ENCODE measurements at regions not wholly inside any gene's neighbourhood (a gene's known extent, or its start where the extent isn't known, plus 50 kb on each side); places are given as distances from the start of the nearest gene placed in this dataset.

DNA sequence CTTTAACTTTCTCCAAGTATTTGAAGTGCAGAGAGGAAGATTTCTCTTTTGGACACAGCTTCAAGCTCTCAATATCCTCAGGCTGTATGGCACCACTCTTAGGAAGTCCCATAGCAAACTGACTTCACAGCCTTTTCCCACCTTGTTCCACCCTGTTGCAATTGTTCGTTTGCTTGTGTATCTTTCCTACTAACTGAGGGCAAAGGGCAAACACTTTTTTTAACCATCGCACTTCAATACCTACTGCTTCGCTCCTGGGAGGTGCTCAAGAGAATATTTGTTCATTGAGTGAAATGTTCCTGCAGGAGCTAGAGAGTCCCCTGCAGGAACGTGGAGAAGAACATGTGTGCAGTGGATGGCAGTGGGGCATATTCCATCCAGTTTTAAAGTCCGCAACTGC is 638.6 kb downstream of the BCOR start:
- H3K36me3 ChIP-seq (ENCODE audit: control insufficient read depth in 2 of 2, insufficient read depth in 1 of 2, low read length in 2 of 2): no peaks in the 10 kb centered on the region
- TF ChIP-seq, protein P1, sequence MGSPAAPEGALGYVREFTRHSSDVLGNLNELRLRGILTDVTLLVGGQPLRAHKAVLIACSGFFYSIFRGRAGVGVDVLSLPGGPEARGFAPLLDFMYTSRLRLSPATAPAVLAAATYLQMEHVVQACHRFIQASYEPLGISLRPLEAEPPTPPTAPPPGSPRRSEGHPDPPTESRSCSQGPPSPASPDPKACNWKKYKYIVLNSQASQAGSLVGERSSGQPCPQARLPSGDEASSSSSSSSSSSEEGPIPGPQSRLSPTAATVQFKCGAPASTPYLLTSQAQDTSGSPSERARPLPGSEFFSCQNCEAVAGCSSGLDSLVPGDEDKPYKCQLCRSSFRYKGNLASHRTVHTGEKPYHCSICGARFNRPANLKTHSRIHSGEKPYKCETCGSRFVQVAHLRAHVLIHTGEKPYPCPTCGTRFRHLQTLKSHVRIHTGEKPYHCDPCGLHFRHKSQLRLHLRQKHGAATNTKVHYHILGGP (tag by site-specific recombination; IDR thresholded peaks at IDR 0.05): no peak
- no peak for TF ChIP-seq ZIC2 (tag by site-specific recombination; IDR thresholded peaks at IDR 0.05)
- TF ChIP-seq ZNF311 (tag by site-specific recombination; IDR thresholded peaks at IDR 0.05; ENCODE audit: borderline replicate concordance): no peak
- TF ChIP-seq ZNF785 (tag by site-specific recombination; IDR thresholded peaks at IDR 0.05): no peak
- no peak for TF ChIP-seq ZNF501 (tag by site-specific recombination; IDR thresholded peaks at IDR 0.05)
- TF ChIP-seq ZNF146 (tag by site-specific recombination; IDR thresholded peaks at IDR 0.05): no peak
- no peak for TF ChIP-seq ZNF404 (tag by site-specific recombination; IDR thresholded peaks at IDR 0.05)
- no peak for TF ChIP-seq ZNF677 (tag by site-specific recombination; IDR thresholded peaks at IDR 0.05)
- TF ChIP-seq ZNF394 (tag by site-specific recombination; IDR thresholded peaks at IDR 0.05; ENCODE audit: borderline replicate concordance): no peak
- TF ChIP-seq ZNF621 (tag by site-specific recombination; IDR thresholded peaks at IDR 0.05): no peak
- TF ChIP-seq ZNF76 (tag by site-specific recombination; IDR thresholded peaks at IDR 0.05; ENCODE audit: borderline replicate concordance, low read depth): no peak
- TF ChIP-seq, protein P2, sequence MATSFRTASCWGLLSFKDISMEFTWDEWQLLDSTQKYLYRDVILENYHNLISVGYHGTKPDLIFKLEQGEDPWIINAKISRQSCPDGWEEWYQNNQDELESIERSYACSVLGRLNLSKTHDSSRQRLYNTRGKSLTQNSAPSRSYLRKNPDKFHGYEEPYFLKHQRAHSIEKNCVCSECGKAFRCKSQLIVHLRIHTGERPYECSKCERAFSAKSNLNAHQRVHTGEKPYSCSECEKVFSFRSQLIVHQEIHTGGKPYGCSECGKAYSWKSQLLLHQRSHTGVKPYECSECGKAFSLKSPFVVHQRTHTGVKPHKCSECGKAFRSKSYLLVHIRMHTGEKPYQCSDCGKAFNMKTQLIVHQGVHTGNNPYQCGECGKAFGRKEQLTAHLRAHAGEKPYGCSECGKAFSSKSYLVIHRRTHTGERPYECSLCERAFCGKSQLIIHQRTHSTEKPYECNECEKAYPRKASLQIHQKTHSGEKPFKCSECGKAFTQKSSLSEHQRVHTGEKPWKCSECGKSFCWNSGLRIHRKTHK (tag by site-specific recombination; IDR thresholded peaks at IDR 0.05): no peak
- no peak overlapping the region for H3K27ac ChIP-seq (ENCODE audit: extremely low read depth, low read depth, low read length)
- ChIA-PET POLR2A (no interaction called here), CTCF (no interaction called here)
- H3K4me3 ChIP-seq (ENCODE audit: low read depth, low read length): no peak overlapping the region
- H3K4me1 ChIP-seq (ENCODE audit: control insufficient read depth, insufficient read depth, low read length): no peaks in the 10 kb centered on the region
- H3K9me3 ChIP-seq (ENCODE audit: control insufficient read depth, insufficient read depth, low read depth, low read length): no peaks in the 10 kb centered on the region

DNA sequence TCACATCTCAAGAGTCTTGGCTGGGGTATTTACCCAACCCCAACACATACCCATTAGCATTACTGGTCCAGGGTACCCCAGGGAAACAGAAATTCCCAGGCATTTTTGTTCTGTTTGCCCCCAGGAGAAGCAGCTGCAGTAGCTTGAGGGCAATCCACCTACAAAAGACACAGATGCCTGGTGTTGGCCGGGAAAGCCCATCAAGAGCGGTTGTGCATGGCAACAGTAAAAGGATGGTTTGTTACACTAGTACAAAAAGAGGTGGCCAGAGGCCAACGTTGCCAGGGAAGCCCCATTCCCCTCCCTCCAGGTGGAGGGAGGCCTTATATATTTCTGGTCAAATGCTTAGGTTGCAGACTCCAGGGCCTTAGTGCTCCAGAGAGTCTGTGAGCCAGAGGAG is 637.8 kb downstream of the BCOR start:
- no peak overlapping the region for H3K27ac ChIP-seq (ENCODE audit: extremely low read depth, low read depth, low read length)
- ChIA-PET POLR2A (no interaction called here), CTCF (interaction anchor here (0.7 kb wide), 1 partner anchor 11 kb away, joined by 3 read pairs; no protein-coding TSS in a partner anchor)
- no peaks in the 10 kb centered on the region for H3K4me1 ChIP-seq (ENCODE audit: control insufficient read depth, insufficient read depth, low read length)
- TF ChIP-seq GLI2 (tag by site-specific recombination; IDR thresholded peaks at IDR 0.05; ENCODE audit: borderline replicate concordance, low read depth) (no peak), ZNF155 (tag by site-specific recombination; IDR thresholded peaks at IDR 0.05) (no peak), HOXC10 (CRISPR knock-in tag; IDR thresholded peaks at IDR 0.05) (no peak), ZNF558 (tag by site-specific recombination; IDR thresholded peaks at IDR 0.05) (no peak)
- TF ChIP-seq, protein P3, sequence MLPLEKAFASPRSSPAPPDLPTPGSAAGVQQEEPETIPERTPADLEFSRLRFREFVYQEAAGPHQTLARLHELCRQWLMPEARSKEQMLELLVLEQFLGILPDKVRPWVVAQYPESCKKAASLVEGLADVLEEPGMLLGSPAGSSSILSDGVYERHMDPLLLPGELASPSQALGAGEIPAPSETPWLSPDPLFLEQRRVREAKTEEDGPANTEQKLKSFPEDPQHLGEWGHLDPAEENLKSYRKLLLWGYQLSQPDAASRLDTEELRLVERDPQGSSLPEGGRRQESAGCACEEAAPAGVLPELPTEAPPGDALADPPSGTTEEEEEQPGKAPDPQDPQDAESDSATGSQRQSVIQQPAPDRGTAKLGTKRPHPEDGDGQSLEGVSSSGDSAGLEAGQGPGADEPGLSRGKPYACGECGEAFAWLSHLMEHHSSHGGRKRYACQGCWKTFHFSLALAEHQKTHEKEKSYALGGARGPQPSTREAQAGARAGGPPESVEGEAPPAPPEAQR (tag by site-specific recombination; IDR thresholded peaks at IDR 0.05): no peak
- no peaks in the 10 kb centered on the region for H3K36me3 ChIP-seq (ENCODE audit: control insufficient read depth in 2 of 2, insufficient read depth in 1 of 2, low read length in 2 of 2)
- H3K4me3 ChIP-seq (ENCODE audit: low read depth, low read length): no peak overlapping the region
- no peaks in the 10 kb centered on the region for H3K9me3 ChIP-seq (ENCODE audit: control insufficient read depth, insufficient read depth, low read depth, low read length)

DNA sequence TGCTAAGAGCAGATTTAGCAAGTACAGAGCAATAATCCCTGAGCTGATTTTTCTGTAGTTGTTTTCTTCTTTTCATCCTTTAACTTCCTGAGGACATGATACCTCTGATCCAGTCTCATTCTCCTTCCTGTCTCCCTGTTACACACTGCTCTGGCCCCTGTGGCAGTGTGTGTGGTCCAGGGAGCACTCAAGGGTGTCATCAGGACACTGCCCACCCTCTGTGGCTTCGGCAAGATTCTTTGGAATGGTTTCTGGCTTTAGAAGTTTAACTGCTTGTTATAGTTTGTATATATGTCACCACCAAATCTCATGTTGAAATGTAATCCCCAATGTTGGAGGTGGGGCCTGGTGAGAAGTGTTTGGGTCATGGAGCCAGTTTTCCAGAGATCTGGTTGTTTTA is 637.3 kb downstream of the BCOR start:
- H3K4me1 ChIP-seq (ENCODE audit: control insufficient read depth, insufficient read depth, low read length): no peaks in the 10 kb centered on the region
- no peaks in the 10 kb centered on the region for H3K36me3 ChIP-seq (ENCODE audit: control insufficient read depth in 2 of 2, insufficient read depth in 1 of 2, low read length in 2 of 2)
- H3K9me3 ChIP-seq (ENCODE audit: control insufficient read depth, insufficient read depth, low read depth, low read length): no peaks in the 10 kb centered on the region
- ChIA-PET CTCF (interaction anchor here (0.7 kb wide), 1 partner anchor 12 kb away, joined by 3 read pairs; no protein-coding TSS in a partner anchor), POLR2A (no interaction called here)
- no peak overlapping the region for H3K27ac ChIP-seq (ENCODE audit: extremely low read depth, low read depth, low read length)
- no peak overlapping the region for H3K4me3 ChIP-seq (ENCODE audit: low read depth, low read length)
- TF ChIP-seq ZNF354C (tag by site-specific recombination; IDR thresholded peaks at IDR 0.05; ENCODE audit: borderline replicate concordance, low read depth): no peak
- TF ChIP-seq, protein P4, sequence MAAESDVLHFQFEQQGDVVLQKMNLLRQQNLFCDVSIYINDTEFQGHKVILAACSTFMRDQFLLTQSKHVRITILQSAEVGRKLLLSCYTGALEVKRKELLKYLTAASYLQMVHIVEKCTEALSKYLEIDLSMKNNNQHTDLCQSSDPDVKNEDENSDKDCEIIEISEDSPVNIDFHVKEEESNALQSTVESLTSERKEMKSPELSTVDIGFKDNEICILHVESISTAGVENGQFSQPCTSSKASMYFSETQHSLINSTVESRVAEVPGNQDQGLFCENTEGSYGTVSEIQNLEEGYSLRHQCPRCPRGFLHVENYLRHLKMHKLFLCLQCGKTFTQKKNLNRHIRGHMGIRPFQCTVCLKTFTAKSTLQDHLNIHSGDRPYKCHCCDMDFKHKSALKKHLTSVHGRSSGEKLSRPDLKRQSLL (tag by site-specific recombination; IDR thresholded peaks at IDR 0.05): no peak
- TF ChIP-seq, protein P5, sequence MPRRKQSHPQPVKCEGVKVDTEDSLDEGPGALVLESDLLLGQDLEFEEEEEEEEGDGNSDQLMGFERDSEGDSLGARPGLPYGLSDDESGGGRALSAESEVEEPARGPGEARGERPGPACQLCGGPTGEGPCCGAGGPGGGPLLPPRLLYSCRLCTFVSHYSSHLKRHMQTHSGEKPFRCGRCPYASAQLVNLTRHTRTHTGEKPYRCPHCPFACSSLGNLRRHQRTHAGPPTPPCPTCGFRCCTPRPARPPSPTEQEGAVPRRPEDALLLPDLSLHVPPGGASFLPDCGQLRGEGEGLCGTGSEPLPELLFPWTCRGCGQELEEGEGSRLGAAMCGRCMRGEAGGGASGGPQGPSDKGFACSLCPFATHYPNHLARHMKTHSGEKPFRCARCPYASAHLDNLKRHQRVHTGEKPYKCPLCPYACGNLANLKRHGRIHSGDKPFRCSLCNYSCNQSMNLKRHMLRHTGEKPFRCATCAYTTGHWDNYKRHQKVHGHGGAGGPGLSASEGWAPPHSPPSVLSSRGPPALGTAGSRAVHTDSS (tag by site-specific recombination; IDR thresholded peaks at IDR 0.05): no peak
- no peak for TF ChIP-seq ZNF391 (tag by site-specific recombination; IDR thresholded peaks at IDR 0.05; ENCODE audit: borderline replicate concordance, low read depth)
- TF ChIP-seq, protein P6, sequence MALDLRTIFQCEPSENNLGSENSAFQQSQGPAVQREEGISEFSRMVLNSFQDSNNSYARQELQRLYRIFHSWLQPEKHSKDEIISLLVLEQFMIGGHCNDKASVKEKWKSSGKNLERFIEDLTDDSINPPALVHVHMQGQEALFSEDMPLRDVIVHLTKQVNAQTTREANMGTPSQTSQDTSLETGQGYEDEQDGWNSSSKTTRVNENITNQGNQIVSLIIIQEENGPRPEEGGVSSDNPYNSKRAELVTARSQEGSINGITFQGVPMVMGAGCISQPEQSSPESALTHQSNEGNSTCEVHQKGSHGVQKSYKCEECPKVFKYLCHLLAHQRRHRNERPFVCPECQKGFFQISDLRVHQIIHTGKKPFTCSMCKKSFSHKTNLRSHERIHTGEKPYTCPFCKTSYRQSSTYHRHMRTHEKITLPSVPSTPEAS (tag by site-specific recombination; IDR thresholded peaks at IDR 0.05): no peak
- TF ChIP-seq TRIM28 (IDR thresholded peaks at IDR 0.05; ENCODE audit: borderline replicate concordance, low read length): no peak
- TF ChIP-seq ZNF785 (tag by site-specific recombination; IDR thresholded peaks at IDR 0.05): no peak
- TF ChIP-seq ZNF132 (tag by site-specific recombination; IDR thresholded peaks at IDR 0.05; ENCODE audit: borderline replicate concordance): no peak
- TF ChIP-seq KLF8 (tag by site-specific recombination; IDR thresholded peaks at IDR 0.05): no peak

Measured in HEK293 (cell line).